ENCODE measurements at regions not wholly inside any gene's neighbourhood (a gene's known extent, or its start where the extent isn't known, plus 50 kb on each side); places are given as distances from the start of the nearest gene placed in this dataset.

- no peak for TF ChIP-seq CTCF (conservative IDR thresholded peaks at IDR 0.05; ENCODE audit: low read length)
- no peak for TF ChIP-seq EZH2phosphoT487 (IDR thresholded peaks at IDR 0.05; ENCODE audit: borderline replicate concordance)
These were observed 57.2 kb upstream of the TOPAZ1 start for GRCh38 chr3:44184319-44184953.

Data from Loucy (cell line).